Fibroblast of gingiva (primary cell): ENCODE measurements at regions not wholly inside any gene's neighbourhood (a gene's known extent, or its start where the extent isn't known, plus 50 kb on each side); places are given as distances from the start of the nearest gene placed in this dataset.

Experiments used
- DNase-seq: peaks from one replicate; pipeline ENCODE4 v3.0.0-alpha.2; 2011; ENCODE audit warnings: low read depth

DNA sequence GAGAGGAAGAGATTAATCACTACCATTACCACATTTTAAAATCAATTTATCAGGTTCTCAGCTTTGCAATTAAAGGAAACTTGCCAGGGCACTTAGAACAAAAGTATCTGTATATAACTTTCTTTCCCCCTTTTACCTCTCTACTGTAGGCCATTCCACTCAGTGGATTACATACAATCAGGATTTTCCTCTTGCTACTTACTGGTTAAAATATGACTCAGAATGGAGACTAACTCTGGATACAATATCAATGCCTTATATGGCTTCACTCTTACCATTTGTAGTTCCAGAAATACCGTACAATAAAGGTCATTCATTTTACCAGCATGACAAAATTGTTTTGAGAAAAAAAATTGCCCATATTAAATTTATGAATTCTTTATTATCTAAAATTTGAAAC lies 706.8 kb downstream of the KCNA4 start:
- peak; percentile 70 for DNase-seq

DNA sequence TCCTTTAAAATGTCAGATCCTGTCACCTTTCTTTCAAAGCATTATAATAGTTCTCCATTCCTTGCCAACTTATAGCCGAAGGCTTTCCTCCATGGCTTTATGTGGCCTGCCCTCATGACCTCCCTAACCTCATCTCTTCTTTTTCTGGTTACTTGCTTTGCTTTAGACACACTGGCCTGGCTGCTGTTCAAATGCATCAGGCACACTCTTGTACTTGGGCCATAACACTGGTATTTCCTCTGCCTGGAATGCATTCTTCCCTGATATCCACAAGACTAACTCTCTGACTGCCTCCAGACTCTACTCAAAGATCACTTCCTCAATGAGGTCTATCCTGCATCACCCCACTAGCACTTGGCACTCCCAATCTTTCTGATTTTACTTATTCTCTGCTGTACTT lies 710.3 kb downstream of the KCNA4 start:
- peak; percentile 81 for DNase-seq

DNA sequence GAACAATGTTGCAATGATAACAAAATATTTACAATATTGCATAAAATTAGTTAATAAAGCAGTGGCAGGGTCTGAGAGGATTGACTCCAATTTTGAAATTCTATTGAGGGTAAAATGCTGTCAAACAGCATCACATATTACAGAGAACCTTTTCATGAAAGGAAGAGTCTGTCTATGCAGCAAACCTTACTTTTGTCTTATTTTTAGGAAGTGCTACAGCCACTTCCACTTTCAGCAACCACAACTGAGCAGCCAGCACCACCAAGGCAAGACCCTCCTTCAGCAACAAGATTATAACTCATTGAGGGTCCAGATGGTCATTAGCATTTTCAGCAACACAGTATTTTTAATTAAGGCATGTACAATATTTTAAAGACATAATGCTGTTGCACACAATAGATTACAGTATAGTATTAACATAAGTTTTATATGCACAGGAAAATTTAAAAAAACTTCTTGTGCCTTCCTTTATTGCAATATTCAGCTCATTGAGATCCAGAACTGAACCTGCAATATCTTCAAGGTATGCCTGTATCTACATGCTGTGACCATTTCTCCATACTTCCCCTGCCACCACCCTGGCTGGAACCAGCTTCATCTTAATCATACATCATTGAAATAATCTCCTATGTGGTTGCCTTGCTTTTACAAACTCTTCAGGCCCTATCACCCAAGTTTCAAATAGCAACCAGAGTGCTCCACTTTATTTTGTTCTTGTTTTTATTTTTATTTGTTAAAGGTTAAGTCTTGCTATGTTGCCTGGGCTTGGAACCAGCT lies 711.2 kb downstream of the KCNA4 start:
- no peak for DNase-seq

DNA sequence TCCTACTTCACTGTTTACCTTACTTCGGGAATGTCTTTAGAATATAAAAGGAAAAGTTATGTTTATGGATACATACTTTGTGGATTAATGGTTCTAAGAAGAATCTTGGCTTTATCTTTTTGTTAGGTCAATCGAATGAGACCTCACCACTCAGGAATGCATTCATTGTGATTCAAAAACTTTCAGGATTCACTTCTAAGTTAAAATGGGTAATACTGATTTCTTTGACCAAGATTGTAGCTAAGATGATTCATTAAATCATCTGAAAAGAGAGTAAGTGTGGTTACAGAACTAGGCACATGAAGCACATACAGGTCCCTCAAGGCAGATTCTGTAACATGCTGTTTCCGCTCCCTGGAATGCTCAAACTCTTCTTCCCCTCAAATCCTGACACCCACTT lies 716.4 kb downstream of the KCNA4 start:
- DNase-seq = peak; percentile 38

DNA sequence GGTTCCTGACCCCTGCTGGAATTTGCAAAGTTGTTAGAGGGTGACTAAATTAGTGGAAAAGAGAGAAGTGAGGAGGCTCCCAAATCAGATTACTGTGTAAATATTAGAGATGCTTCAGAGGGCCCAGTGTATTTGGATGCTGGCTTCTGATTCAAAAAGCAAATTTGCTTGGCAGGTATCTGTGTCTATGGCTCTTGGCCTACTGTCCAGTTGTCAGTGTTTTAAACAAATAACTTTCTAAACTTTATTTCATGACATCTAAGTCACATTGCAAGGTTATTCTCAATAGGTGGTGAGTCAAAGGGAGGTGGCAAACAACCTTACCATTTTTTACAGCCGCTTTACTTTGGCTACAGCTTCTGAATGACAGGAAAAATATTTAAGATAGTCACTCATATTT lies 720.1 kb downstream of the KCNA4 start:
- no peak for DNase-seq

DNA sequence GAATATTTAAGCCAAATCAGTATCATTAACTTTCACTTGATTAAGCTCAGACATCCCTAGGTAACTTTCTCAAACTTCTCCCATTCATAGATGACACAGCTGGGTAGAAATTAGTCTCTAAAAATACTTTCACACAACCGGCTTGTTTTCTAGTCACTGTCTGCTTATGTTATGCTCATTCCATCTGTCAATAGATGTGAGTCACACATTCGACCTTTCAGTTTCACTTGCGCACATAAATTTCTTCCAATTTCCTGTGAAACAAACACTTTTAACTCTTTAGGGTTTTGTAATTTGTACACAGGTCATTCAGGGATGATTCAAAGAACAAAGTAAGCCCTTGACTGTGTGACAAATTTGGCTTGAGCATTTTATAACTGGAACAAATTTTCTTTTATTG lies 723.0 kb downstream of the KCNA4 start:
- DNase-seq = peak; percentile 43

DNA sequence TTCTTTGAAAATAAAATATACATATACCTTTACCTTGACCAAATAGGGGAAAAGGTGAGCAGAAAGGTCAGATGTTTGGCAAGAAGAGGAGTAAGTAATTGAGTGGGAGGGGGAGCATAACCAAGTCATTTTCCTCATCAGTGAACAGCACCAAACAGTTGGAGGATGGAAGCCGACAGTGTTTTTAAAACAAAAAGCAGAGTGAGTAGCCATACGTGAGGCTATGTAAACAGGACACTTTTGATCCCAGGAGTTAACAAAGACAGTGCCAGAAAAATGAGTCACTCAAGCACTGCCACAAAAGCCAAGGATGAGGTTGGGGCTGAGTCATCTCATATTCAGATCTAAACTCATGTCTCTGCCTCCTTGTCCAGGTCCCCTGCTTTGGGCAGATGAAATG lies 734.7 kb downstream of the KCNA4 start:
- DNase-seq = peak; percentile 79

DNA sequence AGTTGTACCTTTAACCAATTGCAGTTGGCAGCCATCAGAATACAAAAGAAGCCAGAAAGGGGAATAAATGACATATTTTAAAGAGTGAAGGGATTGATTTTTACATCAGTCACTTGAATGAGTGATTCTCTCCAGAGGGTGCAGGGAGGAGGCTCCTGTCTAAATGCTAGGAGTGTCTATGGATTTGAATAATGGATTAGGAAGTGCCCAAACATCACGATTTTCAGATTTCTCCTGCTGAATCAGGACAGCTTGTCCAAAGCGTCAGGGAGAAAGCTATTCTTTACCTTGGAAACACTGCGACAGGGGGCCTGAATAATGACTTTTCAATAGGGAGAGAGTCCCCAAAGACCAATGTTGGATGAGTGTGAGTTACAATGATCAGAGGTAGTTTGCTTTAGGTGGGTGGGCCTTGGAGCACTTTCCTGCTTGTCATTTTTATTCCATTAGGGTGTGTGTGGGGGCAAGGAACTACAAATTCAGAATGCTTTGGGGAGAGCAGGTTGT lies 735.5 kb downstream of the KCNA4 start:
- DNase-seq = no peak

DNA sequence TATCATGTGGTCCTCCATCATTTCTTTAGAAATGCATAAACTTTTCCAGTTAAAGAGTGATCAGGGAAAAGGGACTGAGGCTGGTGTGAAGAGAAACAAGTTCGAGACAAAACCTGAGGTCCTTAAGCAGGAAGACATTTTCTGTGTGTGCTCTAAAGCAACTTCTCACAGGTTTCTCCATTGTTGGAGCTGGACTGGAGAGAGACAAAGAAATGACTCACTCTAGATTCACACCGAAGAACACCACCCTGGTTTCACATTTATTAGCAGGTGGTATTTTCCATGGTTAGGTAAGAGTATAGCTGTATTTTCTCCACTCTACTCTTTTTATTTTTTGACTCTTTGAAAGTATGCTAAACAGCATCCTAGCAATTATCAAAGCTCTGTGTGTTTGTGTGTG lies 736.4 kb downstream of the KCNA4 start:
- DNase-seq = no peak

DNA sequence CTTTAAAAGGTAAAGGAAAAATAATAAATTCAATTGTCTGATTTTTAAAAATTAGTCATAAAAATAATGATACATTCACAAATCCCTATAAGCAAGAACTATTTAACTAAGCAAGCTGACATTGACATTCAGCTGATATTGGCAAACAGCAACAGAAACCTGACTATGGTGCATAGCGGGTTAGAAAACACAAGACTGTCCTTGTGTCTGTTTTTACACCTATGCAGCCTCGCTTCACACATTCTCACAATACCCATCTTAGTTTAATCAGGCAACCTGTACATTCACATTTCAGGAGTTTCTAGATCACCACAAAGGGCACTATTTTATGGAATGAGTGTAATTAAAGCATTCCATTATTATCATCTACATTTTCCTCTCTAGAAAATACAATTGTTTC lies 737.1 kb downstream of the KCNA4 start:
- no peak for DNase-seq

DNA sequence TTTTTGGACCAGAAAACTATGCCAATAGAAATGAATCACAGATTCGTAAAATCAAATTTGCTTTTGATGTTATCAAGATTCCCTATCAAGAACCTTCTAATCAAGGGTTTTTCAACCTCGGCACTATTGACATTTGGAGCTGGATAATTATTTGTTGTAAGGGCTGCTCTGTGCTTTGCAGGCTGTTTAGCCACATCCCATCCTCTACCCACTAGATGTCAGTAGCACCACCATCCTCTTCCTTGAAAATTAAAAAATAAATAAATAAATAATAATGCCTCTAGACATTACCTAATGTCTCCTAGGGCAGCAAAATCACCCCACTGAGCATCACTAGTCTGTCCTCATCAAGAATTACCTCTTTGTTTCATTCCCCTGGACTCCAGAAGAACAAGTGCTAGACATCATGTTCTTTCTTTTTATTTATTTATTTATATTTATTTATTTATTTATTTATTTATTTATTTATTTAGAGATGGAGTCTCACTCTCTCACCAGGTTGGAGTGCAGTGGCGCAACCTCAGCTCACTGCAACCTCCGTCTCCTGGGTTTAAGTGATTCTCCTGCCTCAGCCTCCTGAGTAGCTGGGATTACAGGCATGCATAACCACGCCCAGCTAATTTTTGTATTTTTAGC lies 744.7 kb downstream of the KCNA4 start:
- DNase-seq = peak; percentile 34

DNA sequence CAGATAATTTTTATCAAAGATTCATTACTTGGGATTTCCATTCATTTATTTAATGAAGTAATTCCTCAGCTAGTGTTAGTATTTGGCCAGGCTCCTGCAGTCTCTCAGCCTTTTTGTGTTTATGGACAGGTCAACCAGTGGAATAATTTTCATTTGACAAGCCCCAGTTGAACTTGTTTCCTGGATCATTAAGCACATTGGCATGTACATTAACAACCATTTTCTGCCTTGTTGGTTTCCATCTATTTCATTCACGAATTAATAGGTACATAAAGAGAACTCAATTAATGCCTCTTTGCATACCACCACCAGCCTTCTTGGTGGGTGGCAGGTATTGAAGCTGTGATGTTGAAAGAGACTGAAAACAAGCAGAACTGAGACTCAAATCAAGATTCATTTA lies 745.2 kb downstream of the KCNA4 start:
- DNase-seq = no peak

DNA sequence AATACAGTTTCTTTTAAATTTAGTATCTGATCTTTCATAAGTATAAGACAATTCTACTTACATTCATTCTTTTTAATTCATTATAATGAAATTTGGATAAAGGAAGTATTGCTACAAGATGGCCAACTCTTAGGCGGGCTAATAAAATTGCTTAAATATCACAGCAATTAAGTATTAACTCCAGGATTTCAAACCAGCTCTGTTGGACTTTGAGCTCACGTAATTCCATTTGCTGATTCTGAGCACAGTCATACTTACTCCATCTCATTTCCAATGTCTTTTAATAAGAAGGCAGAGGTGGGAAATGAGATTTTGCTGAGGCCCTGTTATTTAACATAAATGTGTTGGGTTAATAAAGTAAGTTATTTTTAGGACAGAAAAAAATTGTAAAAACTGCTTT lies 748.1 kb downstream of the KCNA4 start:
- no peak for DNase-seq

DNA sequence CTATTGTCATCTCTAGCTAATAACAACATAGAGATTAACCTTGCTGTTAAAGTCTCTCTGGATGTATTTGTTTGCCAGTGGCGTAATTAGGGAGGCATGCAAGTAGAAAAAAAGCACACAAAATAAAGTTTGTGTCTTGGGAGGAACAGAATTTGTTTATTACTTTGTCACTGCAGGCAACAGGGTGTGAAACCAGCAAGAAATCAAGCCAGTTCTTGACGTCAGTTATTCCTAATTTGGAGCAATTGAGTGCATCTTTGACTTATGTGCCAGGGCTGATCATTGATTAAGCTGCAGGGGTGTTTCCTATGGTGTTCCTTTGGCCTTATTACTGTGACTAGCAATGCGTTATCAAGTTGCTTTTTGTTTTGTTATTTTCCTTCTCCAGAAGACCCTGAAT lies 751.0 kb downstream of the KCNA4 start:
- DNase-seq = no peak

DNA sequence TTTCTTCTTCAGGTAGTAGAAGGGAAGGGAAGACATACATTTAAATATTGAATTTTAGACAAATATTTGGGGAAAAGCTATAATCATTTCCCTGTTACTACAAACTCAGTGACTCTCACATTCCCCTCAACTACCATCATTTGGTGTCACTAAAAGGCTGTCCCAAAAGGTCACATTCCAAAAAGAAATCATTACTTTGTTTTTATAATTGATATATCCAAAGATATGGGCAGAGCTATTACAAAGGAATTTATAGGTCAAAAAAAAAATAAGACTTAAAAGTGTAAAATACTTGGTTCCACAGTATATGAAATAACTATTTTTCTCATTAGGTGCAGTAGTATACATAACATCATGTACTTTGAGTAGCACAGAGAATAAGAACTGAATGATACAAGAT lies 751.4 kb downstream of the KCNA4 start:
- no peak for DNase-seq

DNA sequence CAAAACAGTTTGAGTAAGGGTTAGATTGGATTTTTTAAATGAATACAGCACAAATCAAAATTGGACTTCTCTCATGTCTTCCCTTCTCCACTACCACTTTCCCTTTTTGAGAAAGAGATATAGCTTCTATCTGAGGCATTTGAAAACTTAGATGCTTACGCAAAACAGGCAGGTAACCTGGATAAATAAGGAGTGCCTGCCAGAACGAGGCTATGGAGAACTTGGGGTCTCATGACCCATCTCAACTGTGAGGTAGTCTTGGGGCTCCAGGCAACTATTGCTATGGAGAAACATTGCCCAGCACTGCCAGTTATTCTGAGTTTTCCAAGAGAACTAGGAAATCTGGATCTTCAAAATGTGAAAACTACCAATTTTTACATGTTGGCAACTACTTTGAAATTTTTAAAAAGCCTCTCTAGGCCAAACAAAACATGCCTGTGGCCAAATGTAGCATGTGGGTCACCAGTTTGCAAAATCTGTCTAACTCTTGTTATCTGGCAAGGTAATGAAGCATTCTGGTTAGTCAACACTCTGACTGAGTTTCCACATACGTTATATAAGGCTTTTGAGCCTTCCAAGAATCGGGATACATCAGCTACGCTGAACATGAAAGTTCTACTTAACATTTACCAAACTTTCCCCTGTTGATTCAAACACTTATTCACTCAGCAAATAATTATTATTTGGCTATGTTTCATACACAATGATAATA lies 752.7 kb downstream of the KCNA4 start:
- DNase-seq = peak; percentile 33

DNA sequence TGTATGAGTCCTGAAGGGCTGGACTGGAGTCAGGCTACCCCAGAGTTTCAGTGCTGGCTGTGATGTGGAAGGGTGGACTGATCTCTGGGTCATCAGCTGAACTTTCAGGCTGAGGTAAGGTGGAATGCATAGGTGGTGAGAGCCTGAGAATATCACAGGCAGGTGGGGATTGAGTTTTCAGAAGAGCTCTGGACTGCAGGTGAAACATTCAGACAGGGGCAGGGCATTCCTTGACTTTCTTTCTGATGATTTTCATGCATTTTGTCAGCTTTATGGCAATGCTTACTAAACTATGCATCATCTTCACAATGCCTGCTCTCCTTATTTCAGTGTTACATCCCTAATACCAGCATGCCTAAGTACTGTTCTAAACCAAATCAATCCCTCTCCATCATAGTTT lies 755.0 kb downstream of the KCNA4 start:
- DNase-seq = no peak

DNA sequence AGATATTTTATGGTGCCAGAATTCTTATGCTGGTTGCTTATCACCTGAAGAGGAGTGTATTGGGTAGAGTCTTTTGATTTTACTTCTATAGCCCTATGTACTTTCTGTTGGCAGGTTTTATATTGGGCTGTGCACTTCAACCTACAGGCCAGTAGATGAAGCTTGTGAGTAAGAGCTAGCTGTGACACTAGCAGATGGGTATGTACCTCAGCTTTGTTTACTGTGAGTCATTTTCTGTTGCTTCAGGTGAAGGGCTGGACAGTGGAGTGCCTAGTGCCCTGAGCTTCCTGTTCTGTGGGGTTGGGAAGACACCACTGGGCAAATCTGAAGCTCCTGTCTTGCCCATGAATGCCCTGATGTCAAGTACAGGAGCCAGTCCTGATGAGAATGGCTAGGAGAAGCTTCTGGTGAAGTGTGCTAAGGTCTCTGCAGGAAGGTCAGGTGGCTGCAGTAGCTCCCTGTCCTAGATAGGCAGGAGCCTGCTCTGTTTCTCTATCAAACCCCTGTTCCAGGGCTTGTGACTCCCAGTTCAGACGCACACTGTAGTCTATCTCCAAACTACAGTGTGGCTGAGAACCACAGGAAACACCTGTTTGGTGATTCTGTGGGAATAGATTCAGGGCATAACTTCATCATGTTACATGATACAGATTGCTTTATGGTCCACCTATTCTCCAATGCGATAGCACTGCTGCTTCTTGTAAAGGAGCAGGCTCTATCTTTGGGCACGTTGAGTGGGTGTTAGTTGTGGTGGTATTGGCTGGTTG lies 755.7 kb downstream of the KCNA4 start:
- peak; percentile 4 for DNase-seq

DNA sequence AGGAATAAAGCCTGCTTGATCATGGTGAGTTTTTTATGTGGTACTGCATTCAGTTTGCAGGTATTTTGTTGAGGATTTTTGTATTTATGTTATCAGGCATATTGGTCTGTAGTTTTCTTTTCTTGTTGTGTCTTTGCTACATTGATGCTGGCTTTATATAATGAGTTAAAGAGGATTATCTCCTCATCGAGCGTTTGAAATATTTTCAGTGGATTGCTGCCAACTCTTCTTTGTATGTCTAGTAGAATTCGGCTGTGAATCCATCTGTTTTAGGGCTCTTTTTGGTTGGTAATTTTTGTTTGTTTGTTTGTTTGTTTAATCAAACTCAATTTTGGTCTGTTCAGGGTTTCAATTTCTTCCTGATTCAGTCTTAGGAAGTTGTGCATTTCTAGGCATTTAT lies 758.4 kb downstream of the KCNA4 start:
- no peak for DNase-seq

DNA sequence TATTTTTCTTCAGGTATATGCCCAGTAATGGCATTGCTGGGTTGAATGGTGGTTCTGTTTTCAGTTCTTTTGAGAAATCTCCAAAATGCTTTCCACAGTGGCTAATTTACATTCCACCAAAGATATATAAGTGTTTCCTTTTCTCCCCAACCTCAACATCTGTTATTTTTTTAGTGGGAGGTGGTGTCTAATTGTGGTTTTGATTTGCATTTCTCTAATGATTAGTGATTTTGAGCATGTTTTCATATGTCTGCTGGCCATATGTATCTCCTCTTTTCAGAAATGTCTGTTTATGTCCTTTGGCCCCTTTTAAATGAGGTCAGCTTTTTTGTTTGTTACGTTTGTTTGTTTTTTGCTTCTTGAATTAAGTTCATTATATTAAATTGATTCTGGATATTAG lies 760.2 kb downstream of the KCNA4 start:
- no peak for DNase-seq

DNA sequence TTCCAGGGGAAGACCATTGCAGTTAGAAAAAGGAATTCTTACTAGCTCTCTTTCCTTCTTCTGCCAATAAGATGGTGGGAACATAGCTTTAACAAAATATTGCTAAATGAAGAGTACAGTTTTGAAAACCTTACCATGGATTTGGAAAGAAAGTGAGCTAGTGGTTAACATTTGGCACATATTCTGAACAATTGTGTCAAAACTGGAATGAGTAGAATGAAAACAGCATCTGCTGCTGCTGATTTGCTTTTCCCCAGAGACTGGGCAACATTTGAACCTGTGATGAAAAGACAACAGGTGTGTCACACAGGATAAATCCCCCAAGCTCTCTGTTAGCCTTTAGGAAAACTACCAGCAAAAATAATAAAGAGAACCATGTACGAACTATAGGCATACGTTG lies 761.4 kb downstream of the KCNA4 start:
- peak; percentile 43 for DNase-seq

DNA sequence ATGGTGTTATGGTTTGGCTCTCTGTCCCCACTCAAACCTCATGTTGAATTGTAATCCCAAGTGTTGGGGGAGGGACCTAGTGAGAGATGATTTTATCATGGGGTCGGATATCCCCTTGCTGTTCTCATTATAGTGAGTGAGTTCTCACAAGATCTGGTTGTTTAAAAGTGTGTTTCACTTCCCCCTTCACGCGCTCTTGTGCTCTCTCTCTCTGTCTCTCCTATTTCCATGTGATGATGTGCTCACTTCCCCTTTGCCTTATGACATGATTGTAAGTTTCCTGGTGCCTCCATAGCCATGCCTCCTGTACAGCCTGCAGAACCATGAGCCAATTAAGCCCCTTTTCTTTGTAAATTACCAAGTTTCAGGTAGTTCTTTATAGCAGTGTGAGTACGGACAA lies 765.1 kb downstream of the KCNA4 start:
- DNase-seq = no peak
